OCI-LY1 (cell line): ENCODE measurements at regions not wholly inside any gene's neighbourhood (a gene's known extent, or its start where the extent isn't known, plus 50 kb on each side); places are given as distances from the start of the nearest gene placed in this dataset.

Source experiments
- EZH2 ChIP-seq: fragments of 200-600 bp; sonication (generic), shearing (Covaris generic); IDR thresholded peaks from 2 replicates; pipeline ENCODE4 v1.8.0; 2017; ENCODE audit warnings: borderline replicate concordance, mixed run types, mild to moderate bottlenecking, antibody characterized with exemption, low read length, moderate library complexity, mixed read lengths
- TF ChIP-seq, protein P1 (sequence below): fragments of 200-600 bp; sonication (generic), shearing (Covaris generic); IDR thresholded peaks from 2 replicates; pipeline ENCODE4 v1.5.1; 2017; ENCODE audit warnings: mild to moderate bottlenecking, antibody characterized with exemption, low read length, moderate library complexity, mixed read lengths

- TF ChIP-seq, protein P1, sequence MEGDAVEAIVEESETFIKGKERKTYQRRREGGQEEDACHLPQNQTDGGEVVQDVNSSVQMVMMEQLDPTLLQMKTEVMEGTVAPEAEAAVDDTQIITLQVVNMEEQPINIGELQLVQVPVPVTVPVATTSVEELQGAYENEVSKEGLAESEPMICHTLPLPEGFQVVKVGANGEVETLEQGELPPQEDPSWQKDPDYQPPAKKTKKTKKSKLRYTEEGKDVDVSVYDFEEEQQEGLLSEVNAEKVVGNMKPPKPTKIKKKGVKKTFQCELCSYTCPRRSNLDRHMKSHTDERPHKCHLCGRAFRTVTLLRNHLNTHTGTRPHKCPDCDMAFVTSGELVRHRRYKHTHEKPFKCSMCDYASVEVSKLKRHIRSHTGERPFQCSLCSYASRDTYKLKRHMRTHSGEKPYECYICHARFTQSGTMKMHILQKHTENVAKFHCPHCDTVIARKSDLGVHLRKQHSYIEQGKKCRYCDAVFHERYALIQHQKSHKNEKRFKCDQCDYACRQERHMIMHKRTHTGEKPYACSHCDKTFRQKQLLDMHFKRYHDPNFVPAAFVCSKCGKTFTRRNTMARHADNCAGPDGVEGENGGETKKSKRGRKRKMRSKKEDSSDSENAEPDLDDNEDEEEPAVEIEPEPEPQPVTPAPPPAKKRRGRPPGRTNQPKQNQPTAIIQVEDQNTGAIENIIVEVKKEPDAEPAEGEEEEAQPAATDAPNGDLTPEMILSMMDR = no peak
- no peak for TF ChIP-seq EZH2
Measured at GRCh38 chr7:21353388-21353780, 74.5 kb upstream of the SP4 start.
